ENCODE measurements at regions not wholly inside any gene's neighbourhood (a gene's known extent, or its start where the extent isn't known, plus 50 kb on each side); places are given as distances from the start of the nearest gene placed in this dataset.

- TF ChIP-seq CHD7 (IDR thresholded peaks at IDR 0.05; ENCODE audit: insufficient replicate concordance, low read length), result no peak
- no peak for TF ChIP-seq SAP30 (IDR thresholded peaks at IDR 0.05; ENCODE audit: insufficient read depth, insufficient replicate concordance, low read length)
- no peak for TF ChIP-seq CEBPB (IDR thresholded peaks at IDR 0.05; ENCODE audit: low read depth, low read length)
- TF ChIP-seq RFX5 (IDR thresholded peaks at IDR 0.05; ENCODE audit: borderline replicate concordance, low read depth, low read length), result no peak
- no peak for TF ChIP-seq USF2 (IDR thresholded peaks at IDR 0.05; ENCODE audit: low read length)
- no peak for TF ChIP-seq RBBP5 (IDR thresholded peaks at IDR 0.05; ENCODE audit: borderline replicate concordance, low read depth, low read length)
- TF ChIP-seq MAFK (IDR thresholded peaks at IDR 0.05; ENCODE audit: low read depth, low read length), result no peak
- TF ChIP-seq SIX5 (IDR thresholded peaks at IDR 0.05; ENCODE audit: low read depth, low read length), result no peak
- TF ChIP-seq HDAC2 (IDR thresholded peaks at IDR 0.05; ENCODE audit: borderline replicate concordance in 1 of 2, low read depth in 2 of 2, low read length in 2 of 2), result no peak
Observed at GRCh38 chr5:175788155-175788787, 83.1 kb upstream of the CPLX2 start (continued).
